K562 (cell line): ENCODE measurements at regions not wholly inside any gene's neighbourhood (a gene's known extent, or its start where the extent isn't known, plus 50 kb on each side); places are given as distances from the start of the nearest gene placed in this dataset.

ENCODE experiments used
- BRF2 ChIP-seq: IDR thresholded peaks from 3 replicates; pipeline ENCODE4 v1.6.1; 2011; ENCODE audit warnings: borderline replicate concordance, mild to moderate bottlenecking; ENCODE audit not compliant: insufficient read length, insufficient read depth
- C11orf30 ChIP-seq: fragments of 450-650 bp; IDR thresholded peaks from 2 replicates; pipeline ENCODE4 v1.6.1; 2016; ENCODE audit warnings: low read depth, mild to moderate bottlenecking
- CTCF ChIP-seq, 3 experiments: IDR thresholded peaks in 2 of 3; conservative IDR thresholded peaks in 1 of 3; 2 replicates each; pipeline ENCODE4 v1.5.1; 2011 to 2012; ENCODE audit warnings: low read length in 3 of 3, mild to moderate bottlenecking in 3 of 3, control low read depth in 2 of 3, improper control_type of control experiment in 1 of 3, inconsistent platforms in 1 of 3, low read depth in 1 of 3, mixed read lengths in 1 of 3, moderate library complexity in 1 of 3; ENCODE audit not compliant: insufficient read depth in 2 of 3
- FOXK2 ChIP-seq, 2 experiments: fragments of 450-650 bp; IDR thresholded peaks in 1 of 2; conservative IDR thresholded peaks in 1 of 2; 2 replicates each; pipeline ENCODE4 v1.6.1; 2016; ENCODE audit warnings: low read depth in 2 of 2, mild to moderate bottlenecking in 1 of 2
- JUN ChIP-seq, 2 experiments: sonication (generic) in 1 of 2; formaldehyde crosslinking in 1 of 2; IDR thresholded peaks; 2 replicates each; pipeline versions ENCODE4 v1.6.1 to v1.8.0; 2012 to 2022; ENCODE audit warnings: borderline replicate concordance in 2 of 2, mild to moderate bottlenecking in 2 of 2, improper control_type of control experiment in 1 of 2, low read depth in 1 of 2, low read length in 1 of 2, missing genetic modification reagents in 1 of 2
- JUND ChIP-seq, 2 experiments: IDR thresholded peaks; 2 replicates in 1 of 2; 3 replicates in 1 of 2; pipeline ENCODE4 v1.6.1; 2011; ENCODE audit warnings: borderline replicate concordance in 2 of 2, low read depth in 2 of 2, low read length in 2 of 2, improper control_type of control experiment in 1 of 2, missing biosample characterization in 1 of 2, missing genetic modification characterization in 1 of 2, missing genetic modification reagents in 1 of 2
- MAFG ChIP-seq: fragments of 450-650 bp; conservative IDR thresholded peaks from 2 replicates; pipeline ENCODE4 v1.6.1; 2016; ENCODE audit warnings: missing genetic modification characterization, missing compliant biosample characterization
- NFIC ChIP-seq: fragments of 450-650 bp; IDR thresholded peaks from 2 replicates; pipeline ENCODE4 v1.6.1; 2017; ENCODE audit warnings: mild to moderate bottlenecking, inconsistent platforms
- ZNF766 ChIP-seq: fragments of 200-800 bp; sonication (Bioruptor generic); conservative IDR thresholded peaks from 2 replicates; pipeline ENCODE4 v1.6.1; 2016; ENCODE audit warnings: missing genetic modification characterization, missing compliant biosample characterization
- TF ChIP-seq, protein P1 (sequence below): sonication (generic); formaldehyde crosslinking; IDR thresholded peaks from 2 replicates; pipeline ENCODE4 v1.8.0; 2022; ENCODE audit warnings: mild to moderate bottlenecking, missing genetic modification reagents

- TF ChIP-seq JUND (IDR thresholded peaks at IDR 0.05; ENCODE audit: borderline replicate concordance, low read depth, low read length), result peak; percentile 64; the same call in 1 of the 2 replicates
- TF ChIP-seq JUND (tag; IDR thresholded peaks at IDR 0.05; ENCODE audit: borderline replicate concordance, low read depth, low read length), result peak; percentile 26; the same call in 1 of the 3 replicates
- peak; percentile 67 for TF ChIP-seq MAFG (tag)
- TF ChIP-seq BRF2, result no peak
- TF ChIP-seq FOXK2 (conservative IDR thresholded peaks at IDR 0.05 in 1 of 2, IDR thresholded peaks at IDR 0.05 in 1 of 2; ENCODE audit: low read depth in 2 of 2), result peak in 1 of 2 experiments; percentile 78; a peak in 2 of 4 replicates
- TF ChIP-seq CTCF (IDR thresholded peaks at IDR 0.05 in 2 of 3, conservative IDR thresholded peaks at IDR 0.05 in 1 of 3; ENCODE audit: insufficient read depth in 2 of 3, low read depth in 1 of 3, low read length in 3 of 3), result peak in 1 of 3 experiments; percentile 1; a peak in 1 of 6 replicates
- 0 out of 2 replicates have a peak, but pooled peaks have one; percentile 27 for TF ChIP-seq JUN (IDR thresholded peaks at IDR 0.05; ENCODE audit: borderline replicate concordance, low read depth, low read length)
- TF ChIP-seq JUN (CRISPR knock-in tag; IDR thresholded peaks at IDR 0.05; ENCODE audit: borderline replicate concordance), result no peak
- peak; percentile 34; the same call in 1 of the 2 replicates for TF ChIP-seq C11orf30
- TF ChIP-seq ZNF766 (CRISPR knock-in tag), result no peak
- TF ChIP-seq, protein P1, sequence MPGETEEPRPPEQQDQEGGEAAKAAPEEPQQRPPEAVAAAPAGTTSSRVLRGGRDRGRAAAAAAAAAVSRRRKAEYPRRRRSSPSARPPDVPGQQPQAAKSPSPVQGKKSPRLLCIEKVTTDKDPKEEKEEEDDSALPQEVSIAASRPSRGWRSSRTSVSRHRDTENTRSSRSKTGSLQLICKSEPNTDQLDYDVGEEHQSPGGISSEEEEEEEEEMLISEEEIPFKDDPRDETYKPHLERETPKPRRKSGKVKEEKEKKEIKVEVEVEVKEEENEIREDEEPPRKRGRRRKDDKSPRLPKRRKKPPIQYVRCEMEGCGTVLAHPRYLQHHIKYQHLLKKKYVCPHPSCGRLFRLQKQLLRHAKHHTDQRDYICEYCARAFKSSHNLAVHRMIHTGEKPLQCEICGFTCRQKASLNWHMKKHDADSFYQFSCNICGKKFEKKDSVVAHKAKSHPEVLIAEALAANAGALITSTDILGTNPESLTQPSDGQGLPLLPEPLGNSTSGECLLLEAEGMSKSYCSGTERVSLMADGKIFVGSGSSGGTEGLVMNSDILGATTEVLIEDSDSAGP, result no peak
- peak; percentile 82 for TF ChIP-seq NFIC
Measured at GRCh38 chr6:27791182-27791943, 120.8 kb downstream of the OR2B2 start (continued).
